Loucy (cell line): ENCODE measurements at regions not wholly inside any gene's neighbourhood (a gene's known extent, or its start where the extent isn't known, plus 50 kb on each side); places are given as distances from the start of the nearest gene placed in this dataset.

Experiments
- H2AFZ ChIP-seq: fragments of 200-600 bp; sonication (generic); 2 replicates; pipeline ENCODE4 v1.6.0; 2016; ENCODE audit warnings: antibody characterized with exemption, mild to moderate bottlenecking, low read length, moderate library complexity
- H3F3A ChIP-seq: fragments of 200-600 bp; 2 replicates; pipeline ENCODE4 v1.6.0; 2016; ENCODE audit warnings: antibody characterized with exemption, low read depth, mild to moderate bottlenecking
- H3K27me3 ChIP-seq: fragments of 200-600 bp; sonication (generic); 2 replicates; pipeline ENCODE4 v1.6.1; 2014; ENCODE audit warnings: low read length, mild to moderate bottlenecking; ENCODE audit not compliant: insufficient read depth, poor library complexity, severe bottlenecking
- H3K36me3 ChIP-seq: fragments of 200-600 bp; sonication (generic); 2 replicates; pipeline ENCODE4 v1.6.1; 2016; ENCODE audit warnings: low read length; ENCODE audit not compliant: insufficient read depth
- H3K4me1 ChIP-seq: fragments of 200-600 bp; sonication (generic); 2 replicates; pipeline ENCODE4 v1.5.1; 2014; ENCODE audit warnings: low read length, mild to moderate bottlenecking; ENCODE audit not compliant: insufficient read depth, poor library complexity, severe bottlenecking
- H3K4me2 ChIP-seq: fragments of 200-600 bp; sonication (generic); 2 replicates; pipeline ENCODE4 v1.6.0; 2014; ENCODE audit warnings: antibody characterized with exemption, low read length, low read depth, mild to moderate bottlenecking; ENCODE audit not compliant: poor library complexity, severe bottlenecking
- H3K4me3 ChIP-seq: fragments of 200-600 bp; sonication (generic); 2 replicates; pipeline ENCODE4 v1.5.1; 2014; ENCODE audit warnings: low read length, mild to moderate bottlenecking, mixed read lengths; ENCODE audit not compliant: poor library complexity, severe bottlenecking
- H3K79me2 ChIP-seq: fragments of 200-600 bp; sonication (generic); 2 replicates; pipeline ENCODE4 v1.6.1; 2014; ENCODE audit warnings: low read length; ENCODE audit not compliant: insufficient read depth
- H3K9ac ChIP-seq: fragments of 200-600 bp; sonication (generic); 2 replicates; pipeline ENCODE4 v1.6.0; 2014; ENCODE audit warnings: mild to moderate bottlenecking, low read depth, low read length, moderate library complexity; ENCODE audit not compliant: poor library complexity, severe bottlenecking
- H3K9me2 ChIP-seq: fragments of 200-600 bp; sonication (generic); replicated peaks from 2 replicates; pipeline ENCODE4 v1.6.1; 2016; ENCODE audit warnings: low read depth, low read length, mixed read lengths
- H3K9me3 ChIP-seq: fragments of 200-600 bp; sonication (generic); 2 replicates; pipeline ENCODE4 v1.6.1; 2014; ENCODE audit warnings: mild to moderate bottlenecking, antibody characterized with exemption, low read length, low read depth; ENCODE audit not compliant: insufficient read depth
- H4K20me1 ChIP-seq: fragments of 200-600 bp; sonication (generic); 2 replicates; pipeline ENCODE4 v1.6.0; 2014; ENCODE audit warnings: antibody characterized with exemption, low read length, mild to moderate bottlenecking; ENCODE audit not compliant: insufficient read depth, poor library complexity, severe bottlenecking
- EZH2phosphoT487 ChIP-seq: fragments of 200-600 bp; IDR thresholded peaks from 2 replicates; pipeline ENCODE4 v1.6.1; 2018; ENCODE audit warnings: antibody characterized with exemption, mild to moderate bottlenecking, moderate library complexity, borderline replicate concordance
- TF ChIP-seq, protein P1 (sequence below): fragments of 200-600 bp; sonication (generic); conservative IDR thresholded peaks from 2 replicates; pipeline ENCODE4 v1.5.1; 2014; ENCODE audit warnings: mild to moderate bottlenecking, antibody characterized with exemption, low read length

DNA sequence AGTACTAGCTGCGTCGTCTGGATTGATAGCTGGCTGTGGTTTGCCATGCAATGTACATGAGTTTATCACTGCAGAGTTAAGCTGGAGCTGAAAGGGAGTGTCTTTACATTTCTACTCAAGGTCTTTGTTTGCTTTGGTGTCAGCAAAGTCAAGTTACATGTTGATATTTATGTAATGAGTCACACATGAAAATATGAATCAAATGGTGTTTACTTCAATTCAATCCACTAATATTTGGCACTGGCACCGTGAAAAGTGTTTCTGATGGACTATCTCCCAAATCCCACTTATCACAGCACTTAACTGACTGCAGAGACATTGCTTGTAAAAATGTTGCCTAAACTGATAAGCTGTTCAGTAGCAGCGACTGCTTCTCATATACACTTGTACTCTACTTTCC lies 395.9 kb downstream of the TFEC start:
- H3K9me3 ChIP-seq: no peaks in the 10 kb centered on the region
- no peaks in the 10 kb centered on the region for H3K9me2 ChIP-seq
- H3F3A ChIP-seq: no peaks in the 10 kb centered on the region
- H3K4me2 ChIP-seq: no peak overlapping the region
- H3K36me3 ChIP-seq: no peaks in the 10 kb centered on the region
- no peaks in the 10 kb centered on the region for H3K79me2 ChIP-seq
- H3K27me3 ChIP-seq: no peaks in the 10 kb centered on the region
- TF ChIP-seq EZH2phosphoT487: no peak
- TF ChIP-seq, protein P1, sequence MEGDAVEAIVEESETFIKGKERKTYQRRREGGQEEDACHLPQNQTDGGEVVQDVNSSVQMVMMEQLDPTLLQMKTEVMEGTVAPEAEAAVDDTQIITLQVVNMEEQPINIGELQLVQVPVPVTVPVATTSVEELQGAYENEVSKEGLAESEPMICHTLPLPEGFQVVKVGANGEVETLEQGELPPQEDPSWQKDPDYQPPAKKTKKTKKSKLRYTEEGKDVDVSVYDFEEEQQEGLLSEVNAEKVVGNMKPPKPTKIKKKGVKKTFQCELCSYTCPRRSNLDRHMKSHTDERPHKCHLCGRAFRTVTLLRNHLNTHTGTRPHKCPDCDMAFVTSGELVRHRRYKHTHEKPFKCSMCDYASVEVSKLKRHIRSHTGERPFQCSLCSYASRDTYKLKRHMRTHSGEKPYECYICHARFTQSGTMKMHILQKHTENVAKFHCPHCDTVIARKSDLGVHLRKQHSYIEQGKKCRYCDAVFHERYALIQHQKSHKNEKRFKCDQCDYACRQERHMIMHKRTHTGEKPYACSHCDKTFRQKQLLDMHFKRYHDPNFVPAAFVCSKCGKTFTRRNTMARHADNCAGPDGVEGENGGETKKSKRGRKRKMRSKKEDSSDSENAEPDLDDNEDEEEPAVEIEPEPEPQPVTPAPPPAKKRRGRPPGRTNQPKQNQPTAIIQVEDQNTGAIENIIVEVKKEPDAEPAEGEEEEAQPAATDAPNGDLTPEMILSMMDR: no peak
- no peaks in the 10 kb centered on the region for H4K20me1 ChIP-seq
- no peak overlapping the region for H3K4me3 ChIP-seq
- no peak overlapping the region for H3K9ac ChIP-seq
- H2AFZ ChIP-seq: no peak overlapping the region
- H3K4me1 ChIP-seq: no peaks in the 10 kb centered on the region

GRCh38 chr7:115632636-115633035 lies 397.9 kb downstream of the TFEC start:
- Histone ChIP-seq H3K9me2 (no peaks in the 10 kb centered on the region), H3K4me3 (no peak overlapping the region), H3K79me2 (no peaks in the 10 kb centered on the region), H3K9ac (no peak overlapping the region), H4K20me1 (no peaks in the 10 kb centered on the region), H3K27me3 (no peaks in the 10 kb centered on the region), H3F3A (no peaks in the 10 kb centered on the region), H3K9me3 (no peaks in the 10 kb centered on the region), H3K36me3 (no peaks in the 10 kb centered on the region), H3K4me1 (no peaks in the 10 kb centered on the region), H2AFZ (no peak overlapping the region), H3K4me2 (no peak overlapping the region)
- no peak for TF ChIP-seq EZH2phosphoT487
- TF ChIP-seq, protein P1: no peak

DNA sequence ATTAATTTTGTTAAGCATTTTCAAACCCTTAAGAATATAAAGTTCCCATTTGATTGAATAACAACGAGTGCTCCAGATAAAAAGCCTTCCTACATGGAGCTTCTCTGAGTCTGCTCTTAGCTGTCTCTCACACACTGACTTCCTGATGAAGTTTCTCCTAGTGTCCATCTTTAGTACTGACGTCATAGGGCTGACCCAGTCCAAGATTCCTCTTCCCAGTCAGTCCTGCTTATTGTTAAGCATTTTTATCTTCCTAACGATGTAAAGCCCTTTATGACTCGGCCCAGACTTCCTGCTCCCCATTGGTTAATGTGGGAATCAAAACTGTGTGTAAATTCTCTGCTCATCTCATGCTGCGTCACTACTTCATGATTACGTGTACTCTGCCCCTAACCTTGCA lies 398.8 kb downstream of the TFEC start:
- Histone ChIP-seq H3K27me3 (no peaks in the 10 kb centered on the region), H3K4me2 (no peak overlapping the region), H3K9me3 (no peaks in the 10 kb centered on the region), H3F3A (no peaks in the 10 kb centered on the region), H3K9ac (no peak overlapping the region), H4K20me1 (no peaks in the 10 kb centered on the region), H3K9me2 (no peaks in the 10 kb centered on the region), H3K4me1 (no peaks in the 10 kb centered on the region), H3K4me3 (no peak overlapping the region), H2AFZ (no peak overlapping the region), H3K79me2 (no peaks in the 10 kb centered on the region), H3K36me3 (no peaks in the 10 kb centered on the region)
- TF ChIP-seq EZH2phosphoT487: no peak
- TF ChIP-seq, protein P1: no peak
